ENCODE measurements at regions not wholly inside any gene's neighbourhood (a gene's known extent, or its start where the extent isn't known, plus 50 kb on each side); places are given as distances from the start of the nearest gene placed in this dataset.

GRCh38 chr19:32098968-32099367 lies 246.4 kb upstream of the ZNF507 start:
- H3K23ac ChIP-seq (ENCODE audit: insufficient read length): no peak overlapping the region
- H3K4me3 ChIP-seq (ENCODE audit: extremely low read depth in 1 of 4, insufficient read depth in 2 of 4, low read depth in 3 of 4, low read length in 4 of 4): peak overlapping the region in 1 of 4 experiments; percentile 27; a peak in 1 of 8 replicates
- no peak overlapping the region for H3K9ac ChIP-seq (replicated peaks in 1 of 4; ENCODE audit: extremely low read depth in 1 of 4, low read depth in 3 of 4, low read length in 3 of 4)
- no peak overlapping the region for H4K5ac ChIP-seq (ENCODE audit: insufficient read length, low read depth, low read length)
- no peaks in the 10 kb centered on the region for H3K79me1 ChIP-seq (ENCODE audit: low read depth, low read length)
- 59% methylated on average over 6 of the region's 6 CpGs; no CpG with 5 or more reads in 1 of the 2 experiments for WGBS, 2 experiments (ENCODE audit: extremely low coverage in 1 of 2, insufficient coverage in 1 of 2, insufficient read length in 1 of 2, insufficient replicate concordance in 2 of 2, low coverage in 1 of 2, low lambda C conversion rate in 2 of 2, missing lambda C conversion rate in 1 of 2)
- no peak overlapping the region for H4K91ac ChIP-seq (replicated peaks; ENCODE audit: insufficient read length, low read length)
- H3K27me3 ChIP-seq (replicated peaks in 1 of 4; ENCODE audit: control insufficient read depth in 3 of 4, extremely low read depth in 1 of 4, insufficient read depth in 3 of 4, low read length in 3 of 4): no peaks in the 10 kb centered on the region
- FAIRE-seq: no peak
- no peaks in the 10 kb centered on the region for H3K79me2 ChIP-seq (ENCODE audit: control insufficient read depth in 1 of 2, insufficient read depth in 2 of 2, low read length in 2 of 2)
- no peak overlapping the region for H3K27ac ChIP-seq (ENCODE audit: low read depth, low read length)
- H3K18ac ChIP-seq (ENCODE audit: extremely low read depth, low read length): no peak overlapping the region
- no peak overlapping the region for H2AK5ac ChIP-seq (ENCODE audit: low read depth, low read length)
- no peak overlapping the region for H4K8ac ChIP-seq (ENCODE audit: extremely low read depth, insufficient read depth, low read length)
- H3K36me3 ChIP-seq (ENCODE audit: control insufficient read depth in 2 of 4, insufficient read depth in 4 of 4, low read length in 3 of 4): peaks cover 0 to 4% (median 0%) of the 10 kb centered on the region in 4 experiments; a peak in 1 of 8 replicates
- no peak overlapping the region for H2BK120ac ChIP-seq (replicated peaks; ENCODE audit: low read depth, low read length)
- no peak overlapping the region for H3K14ac ChIP-seq (ENCODE audit: insufficient read length)
- POLR2A ChIA-PET (ENCODE audit: partially characterized antibody): no interaction called here
- no peak overlapping the region for H2BK15ac ChIP-seq (ENCODE audit: low read length)
- no peak overlapping the region for H2BK12ac ChIP-seq (ENCODE audit: low read depth, low read length)
- no peak overlapping the region for H2BK5ac ChIP-seq (ENCODE audit: low read depth, low read length)
- H2AFZ ChIP-seq (ENCODE audit: low read length): no peak overlapping the region
- H3K4me2 ChIP-seq (ENCODE audit: insufficient read depth in 1 of 2, low read depth in 2 of 2, low read length in 2 of 2): peak overlapping the region in 1 of 2 experiments; percentile 33; a peak in 1 of 4 replicates
- H3K9me3 ChIP-seq (ENCODE audit: insufficient read depth in 2 of 2, low read depth in 1 of 2, low read length in 1 of 2): peaks cover 11 to 15% of the 10 kb centered on the region in 2 experiments
- peak; percentile 61; the same call in 1 of the 2 replicates for TF ChIP-seq POU5F1 (IDR thresholded peaks at IDR 0.05; ENCODE audit: low read depth, low read length)
- no peak for TF ChIP-seq YY1 (IDR thresholded peaks at IDR 0.05; ENCODE audit: low read depth, low read length)
- DNase-seq (ENCODE audit: low read depth in 1 of 2, low spot score in 2 of 2): no peak
- no peaks in the 10 kb centered on the region for H4K20me1 ChIP-seq (replicated peaks in 1 of 2; ENCODE audit: control insufficient read depth in 1 of 2, insufficient read depth in 2 of 2, low read length in 2 of 2)
- CTCF ChIA-PET (ENCODE audit: partially characterized antibody): no interaction called here
- peaks cover 0 to 6% (median 2%) of the 10 kb centered on the region in 4 experiments; a peak in 2 of 7 replicates for H3K4me1 ChIP-seq (replicated peaks in 1 of 4; ENCODE audit: control insufficient read depth in 3 of 4, insufficient read depth in 4 of 4, low read length in 3 of 4)
- no peaks in the 10 kb centered on the region; the same call in 1 of the 2 replicates for H3K23me2 ChIP-seq (ENCODE audit: low read depth, low read length)
- no peak overlapping the region for H3K4ac ChIP-seq (replicated peaks; ENCODE audit: insufficient read length, low read depth, low read length)
- H3K56ac ChIP-seq (replicated peaks; ENCODE audit: insufficient read length, low read depth, low read length): no peak overlapping the region
- no peak overlapping the region for H2BK20ac ChIP-seq (ENCODE audit: low read length)
